Dedifferentiated amniotic fluid mesenchymal stem cell (primary cell): ENCODE measurements at regions not wholly inside any gene's neighbourhood (a gene's known extent, or its start where the extent isn't known, plus 50 kb on each side); places are given as distances from the start of the nearest gene placed in this dataset.

ENCODE experiments used
- DNase-seq: peaks from one replicate; pipeline ENCODE4 v3.0.0-alpha.2; 2016; ENCODE audit errors: extremely low spot score

DNA sequence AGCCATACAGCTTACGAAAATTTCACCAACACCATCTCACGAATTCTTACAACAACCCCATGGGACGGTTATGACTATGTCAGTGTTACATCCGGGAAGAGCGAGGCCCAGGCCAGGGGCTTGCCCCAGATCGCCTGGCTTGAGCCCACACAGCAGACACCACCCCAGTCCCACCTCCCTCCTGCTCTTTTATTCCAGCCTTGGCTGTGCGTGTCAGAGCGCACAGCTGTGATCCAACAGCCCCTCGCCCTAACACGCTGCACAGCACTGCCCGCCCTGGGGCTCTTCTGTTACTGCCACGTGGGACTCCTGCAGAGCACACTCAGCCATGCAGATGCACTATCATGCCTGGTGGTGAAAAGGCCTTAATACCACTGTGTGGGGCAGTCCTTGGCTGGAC lies 127.9 kb downstream of the ENGASE start:
- DNase-seq, result no peak

DNA sequence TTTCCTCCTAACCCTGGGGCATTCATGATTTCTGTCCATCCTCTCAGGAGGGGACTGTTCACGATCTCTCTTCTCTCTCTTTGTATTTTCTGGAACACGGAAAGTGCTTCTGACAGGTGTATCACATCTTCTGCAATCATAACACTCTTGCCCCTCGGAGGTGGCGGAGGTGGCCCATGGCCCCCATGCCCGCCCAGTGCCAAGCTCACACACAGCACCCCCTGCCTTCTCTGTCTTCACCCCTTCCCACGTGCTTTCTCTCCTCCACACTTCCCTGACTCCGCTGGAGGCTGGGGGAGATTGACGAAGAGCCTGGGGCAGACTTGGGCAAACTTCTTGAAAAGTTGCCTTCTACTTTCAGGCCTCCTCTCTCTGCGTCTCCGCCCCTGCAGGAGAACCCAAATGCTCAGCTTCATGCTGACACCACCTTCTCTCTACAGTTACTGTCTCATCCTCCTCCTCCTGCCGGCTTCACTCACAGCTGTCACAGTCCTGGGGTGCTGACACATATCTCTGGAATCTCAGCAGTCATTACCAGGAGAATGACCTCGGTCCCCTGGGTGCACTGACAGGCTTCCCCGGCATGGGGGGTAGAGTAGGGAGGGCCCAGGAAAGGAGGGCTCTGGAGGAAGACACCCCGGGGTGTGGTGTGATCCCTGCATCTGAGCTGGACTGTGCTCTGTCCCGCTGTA lies 127.1 kb downstream of the ENGASE start:
- DNase-seq, result no peak

DNA sequence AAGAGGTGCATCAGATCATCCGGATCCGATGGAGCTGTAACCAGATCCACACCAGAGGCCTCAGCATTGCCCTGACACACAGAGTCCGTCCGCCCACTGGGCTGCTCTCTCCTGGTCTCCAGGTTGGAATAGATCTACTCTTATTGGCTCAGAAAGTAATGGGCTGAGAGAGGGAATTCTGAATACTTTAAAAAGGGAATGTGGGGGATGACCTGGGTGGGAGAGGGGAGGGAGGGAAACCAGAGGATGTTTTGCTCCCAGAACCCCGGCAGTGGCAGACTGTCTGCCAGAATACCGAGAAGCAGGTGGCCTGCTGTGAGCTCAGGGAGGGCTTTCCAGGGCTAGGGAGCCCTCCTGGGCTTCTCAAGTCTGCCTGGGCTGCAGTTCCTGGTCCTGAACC lies 126.5 kb downstream of the ENGASE start:
- no peak for DNase-seq

DNA sequence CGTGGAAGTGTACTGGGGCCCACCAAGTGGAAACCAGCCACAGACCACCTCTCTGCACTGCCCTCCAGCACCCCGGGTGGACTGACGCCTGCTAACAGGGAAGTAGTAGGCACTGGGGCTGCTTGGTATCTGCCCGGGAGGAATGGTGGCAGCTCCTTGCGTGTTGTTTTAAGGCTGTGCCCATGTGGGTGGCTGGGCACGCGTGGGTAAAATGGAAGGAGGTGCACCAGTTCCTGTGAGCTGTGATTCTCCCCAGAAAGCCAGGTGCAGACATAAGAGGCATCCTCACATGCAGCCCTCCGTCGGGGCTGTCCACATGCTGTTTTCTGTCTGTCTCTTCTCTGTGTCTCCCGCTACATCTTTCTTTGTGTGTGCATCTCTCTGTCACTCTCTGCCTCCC lies 122.3 kb downstream of the ENGASE start:
- DNase-seq, result no peak

DNA sequence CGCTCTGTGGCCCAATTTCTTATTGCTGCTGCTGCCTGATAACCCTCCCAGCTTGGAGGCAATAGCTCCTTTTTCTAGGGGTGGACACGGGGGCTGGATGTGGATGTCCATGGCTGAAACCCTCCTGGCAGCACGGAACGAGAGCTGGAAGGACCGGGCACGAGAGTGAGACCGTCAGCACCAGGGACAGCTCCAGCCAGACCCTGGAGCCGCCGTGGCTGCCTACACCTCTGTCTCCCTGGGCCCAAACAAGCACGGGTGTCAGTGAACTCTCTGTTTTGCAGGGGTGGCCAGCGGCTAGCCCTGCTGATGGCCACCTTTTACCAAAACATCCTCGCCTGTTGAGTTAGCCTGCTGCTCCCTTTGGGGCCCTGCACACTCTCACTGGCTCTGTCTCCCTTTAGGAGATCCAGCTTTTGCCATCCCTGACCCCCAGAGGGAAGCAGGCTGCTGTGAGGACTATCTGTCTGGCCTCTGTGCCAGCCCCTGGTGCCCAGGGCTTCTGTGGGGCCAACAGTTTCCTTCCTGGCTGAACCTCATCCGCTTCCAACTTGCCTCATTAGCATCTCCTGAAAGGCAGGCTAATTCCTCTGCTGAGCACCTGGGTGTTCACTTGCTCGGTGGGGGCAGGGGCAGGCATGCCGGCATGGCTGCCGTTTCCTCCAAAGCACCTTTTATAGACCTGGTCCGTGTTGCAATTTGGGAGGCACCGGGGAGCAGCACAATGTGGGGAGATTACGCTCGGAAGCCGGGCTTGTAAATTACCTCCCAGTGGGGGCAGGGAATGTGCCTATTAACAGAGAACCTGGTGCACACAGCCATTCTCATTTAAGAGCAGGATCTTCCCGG lies 118.1 kb downstream of the ENGASE start:
- DNase-seq, result no peak

DNA sequence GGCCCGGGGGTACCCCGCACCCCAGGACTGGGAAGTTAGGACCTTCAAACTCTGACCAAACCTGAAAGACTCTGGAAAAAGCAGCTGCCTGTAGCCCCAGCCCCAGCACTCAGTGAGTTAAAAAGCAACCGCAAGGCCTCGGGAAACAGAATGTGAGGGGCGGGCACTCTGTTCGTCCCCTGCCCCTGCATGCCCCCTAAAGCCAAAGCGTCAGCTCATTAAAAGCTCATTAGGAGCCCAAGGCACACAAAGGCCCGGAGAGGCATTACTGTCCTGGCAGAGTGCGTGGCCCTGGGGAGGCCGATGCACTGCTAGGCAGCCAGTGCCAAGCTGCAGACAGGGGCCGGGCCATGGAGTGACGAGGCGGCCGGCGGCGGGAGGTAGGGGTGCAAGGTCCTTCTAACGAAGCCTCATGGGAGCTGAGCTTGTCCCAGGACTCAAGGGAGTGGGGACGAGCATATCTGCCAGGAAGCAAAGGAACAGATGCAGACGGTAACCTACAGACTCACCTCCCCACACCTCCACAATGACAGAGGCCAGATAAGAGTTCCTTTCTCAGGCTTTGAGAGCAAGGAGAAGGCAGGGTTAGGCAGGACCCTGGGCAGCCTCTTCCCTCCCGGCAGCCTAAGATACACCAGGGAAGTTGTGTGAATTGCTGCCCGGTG lies 116.8 kb downstream of the ENGASE start:
- DNase-seq, result no peak

DNA sequence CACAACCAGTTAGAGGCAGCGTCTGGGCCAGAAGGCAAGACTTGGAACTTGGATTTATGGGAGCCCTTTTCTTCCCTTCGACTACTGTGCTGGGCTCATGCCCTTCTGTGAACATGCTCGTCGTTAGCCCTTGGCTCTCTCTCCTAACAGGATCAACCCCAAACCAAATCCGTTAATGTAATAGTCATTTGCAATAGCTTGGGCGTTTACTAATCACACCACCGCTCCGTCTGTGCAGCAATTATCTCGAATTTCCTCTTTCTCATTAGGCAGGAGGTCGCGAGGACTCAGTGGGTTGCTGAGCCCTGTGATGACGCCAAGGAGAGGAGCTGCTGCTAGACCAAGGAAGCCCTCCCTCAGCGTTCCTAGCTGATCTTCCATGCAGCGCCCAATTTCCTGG lies 114.7 kb downstream of the ENGASE start:
- DNase-seq, result no peak

DNA sequence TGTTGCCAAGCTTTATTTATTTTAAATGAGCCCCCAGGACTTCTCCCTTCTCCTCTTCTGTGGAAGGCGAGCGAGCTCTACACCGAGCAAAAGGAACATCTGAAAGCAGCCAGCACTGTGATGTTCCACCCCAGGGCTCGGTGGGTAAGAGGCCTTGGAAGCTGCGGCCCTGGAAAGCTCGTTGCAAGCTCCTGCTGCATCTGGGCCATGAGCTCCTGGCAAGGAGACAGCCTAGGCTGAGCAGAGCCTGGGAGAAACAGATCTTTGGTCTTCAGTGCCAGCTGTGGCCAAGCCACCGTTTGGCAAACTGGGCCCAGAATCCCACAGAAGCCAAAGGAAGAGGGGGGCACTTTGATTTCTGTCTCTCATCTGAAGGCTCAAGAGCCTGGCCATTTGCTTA lies 114.1 kb downstream of the ENGASE start:
- DNase-seq, result no peak

DNA sequence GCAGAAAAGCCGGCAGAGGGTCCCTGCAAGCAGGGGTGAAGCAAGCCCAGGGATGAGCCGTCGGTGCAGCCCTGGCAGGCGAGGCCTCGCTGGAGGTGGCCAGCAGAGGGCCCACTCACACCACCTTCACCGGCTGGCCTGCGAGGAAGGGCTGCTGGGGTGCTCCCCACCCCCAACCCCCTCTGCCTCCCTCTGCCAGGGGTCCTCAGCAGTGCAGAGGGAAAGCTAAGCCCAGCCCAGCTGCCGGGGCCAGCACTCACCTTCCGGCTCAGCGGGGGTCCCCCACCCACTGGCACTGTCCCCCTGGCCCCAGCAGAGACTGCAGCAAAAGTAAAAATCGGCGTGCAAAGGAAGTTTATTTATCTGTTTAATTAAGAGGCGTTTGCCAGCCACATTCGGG lies 113.4 kb downstream of the ENGASE start:
- no peak for DNase-seq

DNA sequence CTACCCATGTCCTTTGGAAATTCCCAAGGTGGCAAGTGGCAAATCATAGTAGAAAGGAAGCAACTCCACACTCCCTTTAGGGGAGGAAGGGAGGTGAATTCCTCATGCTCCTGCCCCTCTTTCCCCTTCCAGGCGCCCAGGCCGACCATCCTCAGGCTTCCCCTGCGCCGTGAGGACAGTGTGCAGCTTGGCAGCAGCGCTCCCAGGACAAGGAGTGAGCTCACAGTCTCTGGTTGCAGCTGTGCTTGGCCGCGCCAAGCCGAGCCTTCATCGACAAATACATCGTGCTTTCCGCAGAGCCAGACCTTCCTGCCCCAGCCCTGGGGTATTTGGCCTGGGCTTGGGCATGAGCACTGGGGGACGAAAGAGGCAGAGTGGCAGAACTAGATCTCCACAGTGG lies 112.6 kb downstream of the ENGASE start:
- DNase-seq, result no peak

DNA sequence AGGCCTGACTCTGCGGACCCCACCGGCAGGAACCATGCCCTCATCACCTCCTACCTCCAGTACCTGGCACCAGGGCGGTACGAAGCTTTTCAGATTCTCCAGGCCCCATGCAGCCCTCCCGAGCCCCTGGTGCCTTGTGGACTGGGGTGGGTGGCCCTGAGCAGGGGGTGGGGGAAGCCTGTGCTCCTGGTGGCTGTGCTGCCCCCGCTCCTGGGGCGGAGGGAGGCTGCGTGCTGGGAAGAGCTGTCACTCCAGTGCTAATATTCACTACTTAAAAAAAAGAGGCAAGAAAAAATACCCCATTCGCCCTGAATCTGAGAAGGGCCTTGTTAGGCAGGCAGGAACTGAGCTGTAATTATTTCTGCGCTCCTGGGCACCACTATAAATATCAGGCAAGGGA lies 111.8 kb downstream of the ENGASE start:
- DNase-seq, result no peak

DNA sequence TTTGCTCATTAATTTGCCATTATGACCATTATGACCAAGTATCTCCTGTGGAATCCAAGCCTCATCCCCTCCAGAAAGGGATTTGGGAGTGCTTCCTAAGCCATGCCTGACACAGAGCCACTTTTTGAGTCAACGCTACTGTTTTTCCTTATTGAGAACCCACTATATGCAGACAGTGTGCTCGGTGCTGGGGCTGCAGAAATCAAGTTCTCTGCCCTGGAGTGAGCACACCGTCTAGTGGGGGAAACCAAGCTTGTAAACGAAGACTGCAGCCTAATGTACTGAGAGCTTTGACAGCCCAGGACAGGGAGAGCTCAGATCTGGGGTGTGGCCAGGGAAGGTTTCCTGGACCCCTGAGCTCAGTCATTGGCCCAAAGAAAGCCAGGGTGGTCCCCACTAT lies 111.0 kb downstream of the ENGASE start:
- no peak for DNase-seq

DNA sequence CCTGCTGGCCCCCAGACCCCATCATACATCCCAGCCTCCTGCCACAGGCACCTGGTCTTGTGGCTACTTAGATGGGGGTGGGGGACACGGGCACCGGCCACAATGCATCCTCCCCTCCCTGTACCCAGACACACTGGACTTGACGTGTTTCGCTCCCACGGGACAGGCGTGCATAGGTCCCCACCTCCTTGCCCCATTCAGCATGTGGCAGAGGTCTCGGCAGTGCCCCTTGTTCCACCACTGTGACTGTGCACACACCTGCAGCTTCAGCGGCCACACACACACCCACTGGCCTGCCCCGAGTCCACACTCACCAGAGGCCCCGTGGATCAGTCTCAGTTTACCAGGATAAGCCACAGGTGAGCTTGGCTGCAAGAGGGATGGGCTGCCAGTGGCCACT lies 109.6 kb downstream of the ENGASE start:
- no peak for DNase-seq

DNA sequence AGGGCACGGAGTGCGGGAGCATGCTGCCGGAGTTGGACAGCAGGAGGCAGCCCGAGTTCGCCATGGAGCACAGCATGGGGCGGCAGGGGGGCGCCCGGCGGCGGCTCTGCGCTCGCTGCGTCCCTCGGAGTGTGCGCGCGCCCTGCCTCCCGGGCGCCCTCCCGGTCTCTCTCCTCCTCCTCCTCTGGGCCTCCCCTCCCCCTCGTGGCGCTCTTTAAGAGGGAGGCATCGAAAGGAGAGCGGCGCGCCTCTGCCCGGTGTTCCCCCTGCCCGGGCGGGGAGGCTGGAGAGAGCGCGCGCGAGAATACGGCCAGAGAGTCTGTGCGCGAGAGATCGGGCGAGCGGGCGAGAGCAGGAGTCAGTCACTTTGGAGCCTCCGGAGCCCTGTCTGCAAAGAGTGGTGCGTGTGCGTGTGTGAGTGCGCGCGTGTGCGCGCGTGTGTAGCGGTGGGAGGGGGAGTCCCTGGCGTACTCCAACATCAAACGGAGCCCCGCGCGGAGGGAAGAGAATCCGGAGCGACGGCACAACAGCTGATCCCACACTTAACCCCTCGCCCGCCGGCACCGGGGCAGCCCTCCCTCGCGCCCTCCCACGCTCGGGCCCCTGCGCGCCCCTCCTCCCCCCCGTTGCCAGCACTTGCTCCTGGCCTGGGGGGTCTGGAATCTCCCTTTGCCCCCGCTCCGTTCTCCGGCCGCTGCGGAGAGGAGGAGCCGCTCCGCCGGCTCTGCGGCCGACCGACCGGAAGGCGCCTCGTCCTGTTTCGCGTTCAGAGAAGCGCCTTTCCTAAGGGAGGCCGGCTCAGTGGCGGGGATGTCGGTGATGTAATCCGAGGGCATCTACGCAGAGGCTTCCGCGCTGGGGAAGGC lies 108.9 kb downstream of the ENGASE start:
- no peak for DNase-seq

DNA sequence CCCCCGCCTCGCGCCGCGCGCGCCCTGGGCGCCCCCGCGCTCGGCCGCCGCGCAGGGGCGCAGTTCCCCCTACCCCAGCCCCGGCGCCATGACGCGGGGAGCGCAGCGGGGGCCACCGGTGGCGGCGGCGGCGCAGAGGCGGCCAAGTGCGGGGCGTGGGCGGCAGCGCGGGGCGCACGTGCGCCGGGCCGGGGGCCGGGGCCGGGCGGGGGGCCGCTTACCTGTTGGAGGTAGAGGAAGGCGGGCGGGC lies 108.3 kb downstream of the ENGASE start:
- no peak for DNase-seq

DNA sequence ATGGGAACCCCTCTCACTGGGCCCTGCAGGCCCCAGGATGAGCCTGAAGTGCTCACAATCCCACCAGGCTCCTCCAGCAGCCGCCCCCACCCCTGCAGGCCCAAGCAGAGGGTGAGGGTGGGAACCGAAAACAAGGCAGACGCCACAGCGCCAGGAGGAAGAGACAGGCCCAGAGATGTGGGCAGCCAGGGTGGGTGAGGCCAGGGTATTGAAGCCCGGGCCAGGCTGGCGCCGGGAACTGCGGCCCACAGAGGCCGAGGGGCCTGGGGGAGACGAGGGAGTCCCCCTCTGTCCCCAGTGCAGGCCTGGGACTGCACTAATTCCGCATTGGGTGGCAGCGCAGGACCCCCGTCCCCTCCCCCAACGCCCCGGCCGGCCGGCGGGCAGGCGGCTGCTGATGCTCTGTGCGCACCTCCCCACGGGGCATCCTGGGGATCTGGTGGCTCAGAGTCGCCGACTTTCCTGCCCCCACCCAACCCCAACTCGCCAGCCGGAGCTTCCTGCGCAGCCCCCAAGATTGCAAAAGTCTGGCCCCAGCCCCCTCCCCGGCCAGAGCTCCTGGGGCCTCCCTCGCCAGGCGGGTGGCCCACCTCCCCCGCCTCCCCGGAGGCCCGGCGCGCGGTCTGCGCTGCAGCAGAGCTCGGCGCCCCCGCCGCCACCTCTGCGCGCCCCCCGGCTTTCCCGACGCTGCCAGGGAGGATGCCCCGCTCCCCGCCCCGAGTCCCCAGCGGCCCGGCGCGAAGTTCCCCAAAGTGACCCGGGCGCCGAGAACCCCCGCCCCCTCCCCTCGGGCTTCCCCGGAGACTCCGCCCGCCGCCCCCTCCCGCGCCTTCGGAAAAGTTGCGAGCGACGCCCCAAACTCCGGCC lies 107.8 kb downstream of the ENGASE start:
- DNase-seq, result no peak

DNA sequence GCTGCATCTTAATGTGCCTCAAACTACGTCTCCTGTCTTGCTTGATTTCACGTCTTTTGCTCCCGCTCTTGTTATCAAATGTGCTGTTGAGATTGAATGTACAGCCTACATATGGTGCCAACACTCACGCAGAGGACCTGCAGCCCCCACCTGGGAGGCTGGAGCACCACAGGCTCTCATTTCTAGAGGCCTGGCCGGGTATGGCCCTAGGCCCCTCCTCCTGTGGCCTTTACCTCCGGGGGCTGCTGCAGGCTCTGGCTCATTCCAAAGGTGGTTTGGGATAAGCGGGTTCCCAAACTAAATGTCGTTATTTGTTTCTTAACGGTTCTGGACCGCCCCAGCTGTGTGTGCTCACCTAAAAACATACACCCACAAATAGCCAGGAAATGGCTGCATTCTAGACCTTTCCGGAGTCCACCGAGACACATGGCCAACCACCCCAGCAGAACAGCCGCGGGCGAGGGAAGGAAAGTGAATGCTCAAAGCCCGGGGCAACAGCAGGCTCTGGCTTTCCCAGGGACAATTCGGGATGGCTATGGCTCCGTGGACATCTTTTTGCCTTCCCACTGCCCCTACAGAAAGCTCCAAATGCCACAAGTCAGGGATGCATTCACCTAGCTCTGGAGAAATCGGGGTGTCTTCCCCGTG lies 105.9 kb downstream of the ENGASE start:
- no peak for DNase-seq

DNA sequence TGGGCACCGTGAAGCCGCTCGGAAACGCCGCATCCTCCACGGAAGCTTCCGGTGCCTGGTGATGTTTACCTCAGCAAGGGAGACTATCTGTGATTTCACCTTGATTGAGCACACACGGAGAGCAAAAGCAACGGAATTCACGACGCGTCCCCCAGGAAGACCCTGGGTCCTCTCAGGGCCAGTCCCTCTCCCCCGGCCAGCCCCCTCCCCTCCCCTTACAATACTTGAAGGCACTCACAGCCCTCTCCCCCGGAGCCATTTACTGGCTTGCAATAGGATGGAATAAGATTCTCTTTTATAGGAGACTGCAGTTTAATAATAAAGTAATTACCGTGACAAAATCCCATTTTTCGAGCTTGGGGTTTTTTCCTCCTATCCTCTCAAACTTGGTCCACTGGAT lies 104.7 kb downstream of the ENGASE start:
- no peak for DNase-seq

DNA sequence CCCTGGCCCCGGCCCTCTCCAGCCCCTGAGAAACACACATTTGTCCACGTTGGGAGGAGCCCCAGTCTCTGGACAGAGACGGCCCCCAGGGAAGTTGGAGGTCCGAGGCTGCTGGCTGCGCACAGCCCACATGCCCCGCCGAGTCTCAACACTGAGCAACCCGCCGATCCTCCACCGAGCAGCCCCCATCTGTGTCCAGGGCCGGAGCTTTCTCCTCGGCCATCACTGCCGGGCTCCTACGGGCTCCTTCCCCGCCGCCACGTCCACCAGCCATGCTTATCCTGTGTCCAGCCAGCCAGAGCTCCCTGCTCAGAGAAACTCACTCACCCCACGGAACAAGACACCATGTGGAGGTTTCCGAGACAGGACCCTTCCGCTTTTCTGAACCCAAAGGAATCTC lies 103.3 kb downstream of the ENGASE start:
- DNase-seq, result no peak

DNA sequence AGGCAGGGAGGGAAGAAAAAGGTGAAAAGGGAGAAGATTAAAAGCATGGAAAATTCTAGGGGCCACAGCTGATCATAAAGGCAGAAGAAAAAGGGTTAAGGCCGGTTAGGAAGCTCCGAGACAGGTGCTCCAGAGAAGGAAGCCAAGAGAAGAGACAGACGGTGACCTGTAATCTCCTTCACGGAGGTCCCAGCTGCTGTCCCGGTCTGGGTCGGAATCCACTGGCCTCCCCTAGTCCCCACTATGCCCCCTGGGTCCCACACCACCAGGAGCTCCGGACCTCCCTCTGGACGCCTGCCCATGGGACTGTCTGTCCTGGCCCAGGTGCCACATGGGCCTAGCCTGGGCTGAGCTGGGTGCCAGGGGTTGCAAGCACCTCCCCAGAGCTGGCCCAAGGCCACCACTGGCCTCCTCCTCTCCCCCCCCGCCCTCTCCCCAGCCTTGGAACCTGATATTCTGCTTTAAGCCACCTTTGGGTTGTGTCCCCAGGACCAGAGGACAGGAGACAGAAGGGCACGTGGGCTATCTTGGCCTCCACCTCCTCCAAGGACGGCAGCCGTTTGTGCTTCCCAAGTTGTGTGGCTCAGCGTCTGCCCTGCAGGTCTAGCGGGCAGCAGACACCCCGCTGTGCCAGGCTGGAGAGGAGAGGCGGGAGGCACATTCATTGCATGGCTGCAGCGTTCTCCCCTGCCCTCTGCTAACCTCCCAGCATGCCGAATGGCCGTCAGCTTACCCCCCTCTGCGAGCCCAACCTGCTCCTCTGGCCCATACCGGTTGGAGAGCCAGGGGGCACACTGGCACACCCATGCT lies 102.4 kb downstream of the ENGASE start:
- DNase-seq, result no peak
